Coronary artery (tissue), 2 donors: ENCODE measurements at regions not wholly inside any gene's neighbourhood (a gene's known extent, or its start where the extent isn't known, plus 50 kb on each side); places are given as distances from the start of the nearest gene placed in this dataset.

Experiments used
- DNase-seq: peaks from one replicate; pipeline ENCODE4 v3.0.0-alpha.2; 2017; ENCODE audit warnings: low spot score
- H3K27ac ChIP-seq, 2 donors: fragments of 200-600 bp; sonication (generic); one replicate each; pipeline ENCODE4 v1.5.1; 2016 to 2019
- H3K4me3 ChIP-seq: fragments of 200-600 bp; sonication (generic); 2 replicates; pipeline ENCODE4 v1.5.1; 2016; ENCODE audit warnings: mild to moderate bottlenecking, moderate library complexity
- TF ChIP-seq, protein P1 (sequence below): fragments of 200-600 bp; sonication (generic); IDR thresholded peaks from one replicate; pipeline ENCODE4 v1.5.1; 2019; ENCODE audit warnings: antibody characterized with exemption

- Histone ChIP-seq H3K4me3 (no peak overlapping the region), H3K27ac (no peak overlapping the region)
- no peak for DNase-seq
- TF ChIP-seq, protein P1, sequence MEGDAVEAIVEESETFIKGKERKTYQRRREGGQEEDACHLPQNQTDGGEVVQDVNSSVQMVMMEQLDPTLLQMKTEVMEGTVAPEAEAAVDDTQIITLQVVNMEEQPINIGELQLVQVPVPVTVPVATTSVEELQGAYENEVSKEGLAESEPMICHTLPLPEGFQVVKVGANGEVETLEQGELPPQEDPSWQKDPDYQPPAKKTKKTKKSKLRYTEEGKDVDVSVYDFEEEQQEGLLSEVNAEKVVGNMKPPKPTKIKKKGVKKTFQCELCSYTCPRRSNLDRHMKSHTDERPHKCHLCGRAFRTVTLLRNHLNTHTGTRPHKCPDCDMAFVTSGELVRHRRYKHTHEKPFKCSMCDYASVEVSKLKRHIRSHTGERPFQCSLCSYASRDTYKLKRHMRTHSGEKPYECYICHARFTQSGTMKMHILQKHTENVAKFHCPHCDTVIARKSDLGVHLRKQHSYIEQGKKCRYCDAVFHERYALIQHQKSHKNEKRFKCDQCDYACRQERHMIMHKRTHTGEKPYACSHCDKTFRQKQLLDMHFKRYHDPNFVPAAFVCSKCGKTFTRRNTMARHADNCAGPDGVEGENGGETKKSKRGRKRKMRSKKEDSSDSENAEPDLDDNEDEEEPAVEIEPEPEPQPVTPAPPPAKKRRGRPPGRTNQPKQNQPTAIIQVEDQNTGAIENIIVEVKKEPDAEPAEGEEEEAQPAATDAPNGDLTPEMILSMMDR, result no peak
Observed at GRCh38 chr4:131302108-131302507, 1847.0 kb upstream of the PCDH10 start.

GRCh38 chr4:131304686-131305085, 1844.4 kb upstream of the PCDH10 start:
- TF ChIP-seq, protein P1, result no peak
- Histone ChIP-seq H3K4me3 (no peak overlapping the region), H3K27ac (no peak overlapping the region)
- no peak for DNase-seq

GRCh38 chr4:131309628-131310027, 1839.5 kb upstream of the PCDH10 start:
- no peak for DNase-seq
- TF ChIP-seq, protein P1, result no peak
- H3K27ac ChIP-seq, result no peak overlapping the region
- H3K4me3 ChIP-seq, result no peak overlapping the region

- no peak for DNase-seq
- no peak overlapping the region for H3K27ac ChIP-seq
- TF ChIP-seq, protein P1, result no peak
- H3K4me3 ChIP-seq, result no peak overlapping the region
Observed at GRCh38 chr4:131316086-131316485, 1833.0 kb upstream of the PCDH10 start.

DNA sequence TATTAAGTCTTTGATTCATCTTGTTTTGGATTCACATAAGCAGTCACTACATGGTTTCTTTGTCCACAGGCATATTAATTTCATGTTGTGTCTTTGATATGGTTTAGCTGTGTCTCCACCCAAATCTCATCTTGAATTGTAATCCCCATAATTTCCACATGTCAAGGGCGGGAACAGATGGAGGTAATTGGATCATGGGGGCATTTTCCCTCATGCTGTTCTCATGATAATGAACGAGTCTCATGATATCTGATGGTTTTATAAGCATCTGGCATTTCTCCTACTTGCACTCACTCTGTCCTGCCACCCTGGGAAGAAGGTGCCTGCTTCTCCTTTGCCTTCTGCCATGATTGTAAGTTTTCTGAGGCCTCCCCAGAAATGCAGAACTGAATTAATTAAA, 1811.2 kb upstream of the PCDH10 start:
- DNase-seq, result no peak
- TF ChIP-seq, protein P1, result no peak
- Histone ChIP-seq H3K4me3 (no peak overlapping the region), H3K27ac (no peak overlapping the region)

DNA sequence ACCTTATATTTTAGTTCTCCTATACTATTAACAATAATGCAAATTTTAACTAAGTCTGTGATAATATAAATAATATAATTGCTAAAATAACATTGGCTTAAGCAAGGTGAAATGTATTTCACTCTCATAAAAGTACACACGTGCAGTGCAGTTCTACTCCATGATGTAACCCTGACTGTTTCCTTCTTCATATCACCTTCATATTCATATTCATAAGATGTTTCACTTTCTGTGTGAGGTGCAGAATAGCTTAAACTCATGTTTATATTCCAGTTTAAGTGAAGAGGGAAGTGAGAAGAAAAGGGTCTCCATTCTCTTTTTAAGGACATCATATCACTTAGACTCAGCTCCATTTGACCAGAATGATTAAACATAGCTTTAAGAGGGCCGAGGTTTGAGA, 1810.0 kb upstream of the PCDH10 start:
- no peak for DNase-seq
- Histone ChIP-seq H3K27ac (no peak overlapping the region), H3K4me3 (no peak overlapping the region)
- TF ChIP-seq, protein P1, result no peak

DNA sequence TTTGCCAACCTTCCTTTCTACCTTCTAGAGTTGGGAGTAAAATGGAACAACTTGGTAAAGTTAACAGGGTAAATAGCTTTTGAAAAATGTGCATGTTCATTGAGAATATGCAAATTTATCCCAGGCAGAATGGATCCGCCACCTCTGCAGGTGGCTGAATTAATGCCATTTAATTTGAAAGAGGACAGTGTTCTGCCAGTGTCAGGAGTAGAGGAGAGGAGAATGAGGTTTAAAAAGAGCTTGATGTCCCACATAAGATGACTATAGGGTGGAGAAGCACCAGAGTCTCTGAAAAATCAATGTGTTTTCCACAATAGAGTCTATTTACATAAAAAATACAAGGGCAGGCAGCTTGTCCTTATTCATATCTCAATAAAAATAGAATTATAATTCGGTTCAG, 1804.3 kb upstream of the PCDH10 start:
- TF ChIP-seq, protein P1, result no peak
- Histone ChIP-seq H3K4me3 (no peak overlapping the region), H3K27ac (no peak overlapping the region)
- no peak for DNase-seq
